ENCODE measurements at regions not wholly inside any gene's neighbourhood (a gene's known extent, or its start where the extent isn't known, plus 50 kb on each side); places are given as distances from the start of the nearest gene placed in this dataset.

DNA sequence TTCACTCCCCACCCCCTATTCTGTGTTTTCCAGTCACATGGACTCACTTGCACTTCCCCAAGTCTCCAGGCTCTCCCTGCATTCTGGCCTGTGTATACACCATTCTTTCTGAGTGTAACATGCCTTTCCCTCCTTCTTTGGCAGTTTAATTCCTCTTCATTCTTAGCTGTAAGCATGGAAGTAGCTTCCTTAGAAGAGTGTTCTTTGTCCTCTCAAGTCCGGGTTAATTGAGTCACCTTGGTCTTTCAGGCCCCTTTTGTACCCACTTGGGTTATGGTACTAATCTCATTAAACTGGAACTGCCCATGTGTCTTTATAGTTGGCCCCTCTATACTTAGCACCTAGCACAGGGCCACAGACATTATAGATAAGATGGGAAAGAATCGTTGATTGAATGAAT is 525.3 kb upstream of the ADGRL4 start:
- TF ChIP-seq, protein P1, sequence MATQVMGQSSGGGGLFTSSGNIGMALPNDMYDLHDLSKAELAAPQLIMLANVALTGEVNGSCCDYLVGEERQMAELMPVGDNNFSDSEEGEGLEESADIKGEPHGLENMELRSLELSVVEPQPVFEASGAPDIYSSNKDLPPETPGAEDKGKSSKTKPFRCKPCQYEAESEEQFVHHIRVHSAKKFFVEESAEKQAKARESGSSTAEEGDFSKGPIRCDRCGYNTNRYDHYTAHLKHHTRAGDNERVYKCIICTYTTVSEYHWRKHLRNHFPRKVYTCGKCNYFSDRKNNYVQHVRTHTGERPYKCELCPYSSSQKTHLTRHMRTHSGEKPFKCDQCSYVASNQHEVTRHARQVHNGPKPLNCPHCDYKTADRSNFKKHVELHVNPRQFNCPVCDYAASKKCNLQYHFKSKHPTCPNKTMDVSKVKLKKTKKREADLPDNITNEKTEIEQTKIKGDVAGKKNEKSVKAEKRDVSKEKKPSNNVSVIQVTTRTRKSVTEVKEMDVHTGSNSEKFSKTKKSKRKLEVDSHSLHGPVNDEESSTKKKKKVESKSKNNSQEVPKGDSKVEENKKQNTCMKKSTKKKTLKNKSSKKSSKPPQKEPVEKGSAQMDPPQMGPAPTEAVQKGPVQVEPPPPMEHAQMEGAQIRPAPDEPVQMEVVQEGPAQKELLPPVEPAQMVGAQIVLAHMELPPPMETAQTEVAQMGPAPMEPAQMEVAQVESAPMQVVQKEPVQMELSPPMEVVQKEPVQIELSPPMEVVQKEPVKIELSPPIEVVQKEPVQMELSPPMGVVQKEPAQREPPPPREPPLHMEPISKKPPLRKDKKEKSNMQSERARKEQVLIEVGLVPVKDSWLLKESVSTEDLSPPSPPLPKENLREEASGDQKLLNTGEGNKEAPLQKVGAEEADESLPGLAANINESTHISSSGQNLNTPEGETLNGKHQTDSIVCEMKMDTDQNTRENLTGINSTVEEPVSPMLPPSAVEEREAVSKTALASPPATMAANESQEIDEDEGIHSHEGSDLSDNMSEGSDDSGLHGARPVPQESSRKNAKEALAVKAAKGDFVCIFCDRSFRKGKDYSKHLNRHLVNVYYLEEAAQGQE (IDR thresholded peaks at IDR 0.05; ENCODE audit: low read depth), result no peak
- TF ChIP-seq TCF12 (IDR thresholded peaks at IDR 0.05; ENCODE audit: low read depth), result no peak
- TF ChIP-seq, protein P2, sequence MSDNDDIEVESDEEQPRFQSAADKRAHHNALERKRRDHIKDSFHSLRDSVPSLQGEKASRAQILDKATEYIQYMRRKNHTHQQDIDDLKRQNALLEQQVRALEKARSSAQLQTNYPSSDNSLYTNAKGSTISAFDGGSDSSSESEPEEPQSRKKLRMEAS (IDR thresholded peaks at IDR 0.05), result no peak
- TF ChIP-seq EGR1 (IDR thresholded peaks at IDR 0.05), result no peak
